ENCODE measurements at regions not wholly inside any gene's neighbourhood (a gene's known extent, or its start where the extent isn't known, plus 50 kb on each side); places are given as distances from the start of the nearest gene placed in this dataset.

DNA sequence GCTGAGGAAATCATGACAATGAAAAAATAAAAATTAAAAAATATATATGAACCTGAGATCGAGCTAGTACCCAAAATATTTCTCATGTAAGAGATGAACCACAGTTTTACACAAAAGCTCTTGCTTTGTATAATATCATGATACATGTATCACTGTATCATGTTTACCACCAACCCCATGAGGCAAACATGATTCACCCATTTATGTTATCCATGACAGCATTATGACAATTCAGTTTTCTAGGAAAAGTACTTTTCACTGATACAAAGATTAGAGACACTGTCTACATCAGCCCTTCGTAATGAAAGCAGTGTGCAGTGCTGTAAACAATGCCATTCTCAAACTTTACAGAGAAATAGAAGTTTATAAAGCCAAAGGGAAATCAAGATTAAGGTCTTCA, 852.5 kb upstream of the LRRC4C start:
- TF ChIP-seq, protein P1, sequence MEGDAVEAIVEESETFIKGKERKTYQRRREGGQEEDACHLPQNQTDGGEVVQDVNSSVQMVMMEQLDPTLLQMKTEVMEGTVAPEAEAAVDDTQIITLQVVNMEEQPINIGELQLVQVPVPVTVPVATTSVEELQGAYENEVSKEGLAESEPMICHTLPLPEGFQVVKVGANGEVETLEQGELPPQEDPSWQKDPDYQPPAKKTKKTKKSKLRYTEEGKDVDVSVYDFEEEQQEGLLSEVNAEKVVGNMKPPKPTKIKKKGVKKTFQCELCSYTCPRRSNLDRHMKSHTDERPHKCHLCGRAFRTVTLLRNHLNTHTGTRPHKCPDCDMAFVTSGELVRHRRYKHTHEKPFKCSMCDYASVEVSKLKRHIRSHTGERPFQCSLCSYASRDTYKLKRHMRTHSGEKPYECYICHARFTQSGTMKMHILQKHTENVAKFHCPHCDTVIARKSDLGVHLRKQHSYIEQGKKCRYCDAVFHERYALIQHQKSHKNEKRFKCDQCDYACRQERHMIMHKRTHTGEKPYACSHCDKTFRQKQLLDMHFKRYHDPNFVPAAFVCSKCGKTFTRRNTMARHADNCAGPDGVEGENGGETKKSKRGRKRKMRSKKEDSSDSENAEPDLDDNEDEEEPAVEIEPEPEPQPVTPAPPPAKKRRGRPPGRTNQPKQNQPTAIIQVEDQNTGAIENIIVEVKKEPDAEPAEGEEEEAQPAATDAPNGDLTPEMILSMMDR (IDR thresholded peaks at IDR 0.05): no peak
- no peak for TF ChIP-seq POLR2A (IDR thresholded peaks at IDR 0.05)
- intact Hi-C loops (cut with DNase I; ENCODE audit: low total_unique reads): no loop called here

DNA sequence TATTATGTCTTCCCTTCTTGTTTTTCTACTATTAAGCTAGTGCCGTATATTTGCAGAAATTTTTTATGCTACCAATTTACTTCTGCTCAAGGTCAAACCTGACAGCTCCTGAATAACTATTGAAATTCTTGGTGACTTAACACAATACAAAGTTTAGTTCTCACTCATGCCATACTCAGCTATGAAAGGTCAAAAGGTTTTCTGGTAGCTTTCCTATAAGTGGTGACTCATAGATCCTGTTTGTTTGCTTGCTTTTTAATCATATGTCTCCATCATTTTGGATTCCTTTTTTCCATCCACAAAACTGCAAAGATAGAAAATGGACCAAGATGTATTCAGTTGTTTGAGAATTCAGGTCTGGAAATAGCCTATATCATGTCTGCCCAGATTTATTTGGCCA, 855.8 kb upstream of the LRRC4C start:
- Histone ChIP-seq H3K4me3 (no peak overlapping the region), H3K27me3 (no peaks in the 10 kb centered on the region), H3K36me3 (no peaks in the 10 kb centered on the region), H3K27ac (no peak overlapping the region), H3K9me3 (no peaks in the 10 kb centered on the region), H3K4me1 (no peaks in the 10 kb centered on the region)
- TF ChIP-seq, protein P1 (IDR thresholded peaks at IDR 0.05): no peak
- no peak for TF ChIP-seq POLR2A (IDR thresholded peaks at IDR 0.05)
- intact Hi-C loops (cut with DNase I; ENCODE audit: low total_unique reads): no loop called here
- no peak for DNase-seq

More for the DNA sequence above, 852.5 kb upstream of the LRRC4C start:
- no peak overlapping the region for H3K4me3 ChIP-seq
- DNase-seq: no peak
- no peaks in the 10 kb centered on the region for H3K27me3 ChIP-seq
- no peaks in the 10 kb centered on the region for H3K36me3 ChIP-seq
- no peaks in the 10 kb centered on the region for H3K4me1 ChIP-seq
- H3K27ac ChIP-seq: no peak overlapping the region
- no peaks in the 10 kb centered on the region for H3K9me3 ChIP-seq

DNA sequence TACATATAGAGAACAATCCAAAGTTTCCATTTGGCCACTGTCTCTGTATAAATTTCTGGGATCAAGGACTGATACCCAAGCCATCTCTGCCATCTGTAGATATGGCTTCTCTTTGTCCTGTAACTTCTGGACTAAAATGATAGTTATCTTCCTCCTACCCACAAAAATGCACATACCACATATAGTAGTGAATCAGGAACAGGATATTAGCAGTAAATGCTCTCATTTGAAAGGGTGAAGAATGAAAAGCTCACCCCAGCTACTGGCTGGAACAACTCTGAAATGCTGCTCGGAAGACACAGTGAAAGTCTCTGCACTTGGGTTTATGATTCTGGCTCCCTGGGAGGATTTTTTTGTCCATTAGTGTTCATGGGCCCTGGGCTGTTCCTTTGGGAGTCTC, 856.4 kb upstream of the LRRC4C start:
- Histone ChIP-seq H3K9me3 (no peaks in the 10 kb centered on the region), H3K4me1 (no peaks in the 10 kb centered on the region), H3K27me3 (no peaks in the 10 kb centered on the region), H3K36me3 (no peaks in the 10 kb centered on the region), H3K27ac (no peak overlapping the region), H3K4me3 (no peak overlapping the region)
- no peak for TF ChIP-seq POLR2A (IDR thresholded peaks at IDR 0.05)
- TF ChIP-seq, protein P1 (IDR thresholded peaks at IDR 0.05): no peak
- DNase-seq: no peak
- intact Hi-C loops (cut with DNase I; ENCODE audit: low total_unique reads): no loop called here

DNA sequence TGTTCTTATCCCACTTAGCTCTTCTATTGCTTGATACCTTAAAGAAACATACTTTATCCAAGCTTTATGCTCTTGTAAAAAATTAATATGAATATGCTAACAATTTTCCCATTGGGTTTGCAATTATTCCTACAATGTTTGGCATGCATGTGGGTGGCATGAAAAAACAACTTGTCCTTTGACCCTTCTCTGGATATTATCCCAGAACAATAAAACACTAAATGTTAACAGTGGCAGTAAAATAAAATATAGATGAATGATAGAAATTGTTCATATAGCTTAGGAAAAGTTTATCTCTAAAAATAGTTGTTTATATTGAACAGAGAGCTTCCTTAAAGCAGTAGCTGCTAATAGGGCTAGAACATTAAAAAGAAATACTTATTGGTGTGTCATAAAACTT, 860.5 kb upstream of the LRRC4C start:
- Histone ChIP-seq H3K4me1 (no peaks in the 10 kb centered on the region), H3K9me3 (no peaks in the 10 kb centered on the region), H3K27ac (no peak overlapping the region), H3K4me3 (no peak overlapping the region), H3K36me3 (no peaks in the 10 kb centered on the region), H3K27me3 (no peaks in the 10 kb centered on the region)
- TF ChIP-seq, protein P1 (IDR thresholded peaks at IDR 0.05): no peak
- no peak for TF ChIP-seq POLR2A (IDR thresholded peaks at IDR 0.05)
- DNase-seq: no peak
- intact Hi-C loops (cut with DNase I; ENCODE audit: low total_unique reads): no loop called here

DNA sequence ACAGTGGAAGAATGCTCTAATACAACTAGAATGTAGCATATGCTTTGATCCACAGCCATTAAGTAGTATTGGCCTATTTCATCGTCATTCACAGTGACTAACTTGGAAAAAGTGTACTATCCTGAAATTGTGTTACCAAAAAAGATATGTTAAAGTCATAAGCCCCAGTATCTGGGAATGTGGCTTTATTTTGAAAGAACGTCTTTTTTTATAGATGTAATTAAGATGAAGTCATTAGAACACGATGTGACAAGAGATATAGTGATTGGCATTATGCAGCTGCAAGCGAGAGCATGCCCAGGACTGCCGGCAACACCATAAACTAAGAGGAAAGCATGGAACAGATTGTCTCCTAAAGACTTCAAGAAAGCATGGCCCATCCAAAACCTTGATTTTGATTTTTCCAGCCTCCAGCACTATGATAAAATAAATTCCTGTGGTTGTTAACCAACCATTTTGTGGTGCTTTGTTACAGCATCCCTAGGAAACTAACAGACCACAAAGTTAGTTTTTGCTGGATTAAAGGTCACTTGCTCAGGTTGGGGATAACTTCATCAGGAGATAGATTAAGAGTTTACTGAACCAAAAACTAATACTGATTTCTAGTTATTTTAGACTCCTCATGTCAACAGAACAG, 870.6 kb upstream of the LRRC4C start:
- TF ChIP-seq POLR2A (IDR thresholded peaks at IDR 0.05): no peak
- TF ChIP-seq, protein P1 (IDR thresholded peaks at IDR 0.05): no peak
- Histone ChIP-seq H3K27ac (no peak overlapping the region), H3K9me3 (no peaks in the 10 kb centered on the region), H3K36me3 (no peaks in the 10 kb centered on the region), H3K4me3 (no peak overlapping the region), H3K27me3 (no peaks in the 10 kb centered on the region), H3K4me1 (no peaks in the 10 kb centered on the region)
- no peak for DNase-seq
- intact Hi-C loops (cut with DNase I; ENCODE audit: low total_unique reads): no loop called here

Measured in uterus (tissue), 3 donors.